Fibroblast of skin of back (primary cell): ENCODE measurements at regions not wholly inside any gene's neighbourhood (a gene's known extent, or its start where the extent isn't known, plus 50 kb on each side); places are given as distances from the start of the nearest gene placed in this dataset.

Experiments
- DNase-seq: peaks from one replicate; pipeline ENCODE4 v3.0.0-alpha.2; 2013

DNA sequence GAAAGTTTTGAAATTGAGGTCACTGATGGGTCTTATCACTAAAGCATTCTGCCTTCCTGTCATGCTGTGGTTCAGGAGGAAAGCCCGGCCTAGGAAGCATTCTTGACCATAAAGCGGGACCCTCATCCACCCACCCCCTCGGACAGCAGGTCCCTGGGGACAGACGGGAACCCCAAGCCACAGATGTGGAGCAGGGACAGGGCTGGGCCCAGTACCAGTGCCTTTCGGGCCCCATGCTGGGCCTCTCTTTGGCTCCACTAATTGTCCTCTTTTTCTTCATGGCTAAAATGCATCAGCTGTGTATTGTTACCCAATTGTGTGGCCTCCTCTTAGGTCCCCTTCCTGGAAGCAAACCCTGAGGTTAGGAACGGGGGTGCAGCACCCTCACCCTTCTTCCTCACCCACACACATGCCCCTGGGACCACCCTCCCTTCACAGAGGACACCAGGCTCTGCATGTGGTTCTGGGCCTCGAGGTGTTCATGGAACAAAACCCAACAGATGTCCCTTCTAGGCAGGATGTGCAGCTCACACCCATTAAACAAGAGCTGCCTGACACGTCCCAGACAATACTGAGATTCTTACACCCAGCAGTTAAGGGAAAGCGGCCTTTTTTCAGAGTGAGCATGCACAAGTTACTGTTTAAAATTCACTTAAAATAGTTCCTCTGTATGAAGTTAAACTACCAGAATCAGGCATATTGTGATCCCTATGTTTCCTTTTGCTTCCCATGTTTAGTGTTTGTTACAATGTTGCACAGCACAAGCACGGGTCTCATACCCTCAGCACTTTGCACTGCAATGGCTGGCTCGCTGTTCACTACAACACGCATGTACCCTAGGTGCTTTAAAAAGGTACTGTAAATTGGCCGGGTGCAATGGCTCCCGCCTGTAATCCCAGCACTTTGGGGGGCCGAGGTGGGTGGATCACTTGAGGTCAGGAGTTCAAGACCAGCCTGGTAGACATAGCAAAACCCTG lies 807.6 kb downstream of the BRD1 start:
- no peak for DNase-seq

DNA sequence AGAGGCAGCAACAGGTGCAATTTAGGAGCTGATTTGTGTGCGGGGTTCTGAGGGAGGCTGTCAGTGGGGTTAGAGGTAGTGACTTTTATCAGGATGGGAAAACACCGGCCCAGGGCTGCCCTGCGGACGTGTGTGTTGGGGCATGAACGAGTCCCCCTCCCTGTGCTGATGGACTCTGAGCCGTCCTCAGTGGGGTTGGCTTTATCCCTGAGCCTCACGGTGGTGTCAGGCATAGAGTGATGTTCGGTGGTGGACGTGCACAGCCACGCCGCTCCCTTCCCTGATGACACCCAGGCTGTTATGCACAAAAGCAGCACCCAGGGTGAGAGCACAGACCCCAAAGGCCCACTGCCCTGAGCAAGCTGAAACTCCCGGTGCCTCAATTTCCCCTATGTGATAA lies 809.1 kb downstream of the BRD1 start:
- DNase-seq = no peak

DNA sequence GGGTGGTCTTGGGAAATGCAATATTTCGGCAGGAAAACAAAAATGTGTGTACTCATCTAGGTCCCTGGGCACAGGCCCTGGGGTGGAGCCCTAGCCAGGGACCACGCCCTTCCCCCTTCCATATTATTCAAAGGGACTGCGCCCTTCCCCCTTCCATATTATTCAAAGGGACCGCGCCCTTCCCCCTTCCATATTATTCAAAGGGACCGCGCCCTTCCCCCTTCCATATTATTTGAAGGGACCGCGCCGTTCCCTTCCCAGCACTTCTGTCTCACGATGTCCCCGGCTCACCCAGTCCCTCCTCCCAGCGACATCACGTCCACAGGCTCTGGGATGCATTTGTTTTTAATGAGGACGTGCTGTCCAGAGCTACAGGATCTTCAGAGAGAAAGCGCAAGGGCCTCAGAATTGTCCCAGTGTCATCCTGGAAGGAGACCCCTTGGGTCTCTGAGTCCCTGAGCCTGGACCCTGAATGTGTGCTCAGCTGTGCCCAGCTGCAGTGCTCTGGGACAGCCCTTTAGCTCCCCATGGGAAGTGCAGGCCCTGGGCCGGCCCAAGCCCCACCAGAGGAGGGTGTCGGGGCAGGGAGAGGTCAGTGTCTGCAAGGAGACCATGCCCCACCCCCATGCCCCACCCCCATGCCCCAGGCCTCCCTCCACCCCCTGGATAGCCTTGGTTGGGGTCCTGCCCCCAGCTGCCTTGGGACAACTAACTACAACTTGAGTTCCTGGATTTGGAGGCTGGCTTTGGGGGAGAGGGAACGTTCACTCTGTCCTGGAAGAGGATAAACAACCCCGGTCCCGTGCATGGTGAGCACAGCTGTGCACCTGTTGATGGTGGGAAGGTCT lies 810.0 kb downstream of the BRD1 start:
- no peak for DNase-seq

DNA sequence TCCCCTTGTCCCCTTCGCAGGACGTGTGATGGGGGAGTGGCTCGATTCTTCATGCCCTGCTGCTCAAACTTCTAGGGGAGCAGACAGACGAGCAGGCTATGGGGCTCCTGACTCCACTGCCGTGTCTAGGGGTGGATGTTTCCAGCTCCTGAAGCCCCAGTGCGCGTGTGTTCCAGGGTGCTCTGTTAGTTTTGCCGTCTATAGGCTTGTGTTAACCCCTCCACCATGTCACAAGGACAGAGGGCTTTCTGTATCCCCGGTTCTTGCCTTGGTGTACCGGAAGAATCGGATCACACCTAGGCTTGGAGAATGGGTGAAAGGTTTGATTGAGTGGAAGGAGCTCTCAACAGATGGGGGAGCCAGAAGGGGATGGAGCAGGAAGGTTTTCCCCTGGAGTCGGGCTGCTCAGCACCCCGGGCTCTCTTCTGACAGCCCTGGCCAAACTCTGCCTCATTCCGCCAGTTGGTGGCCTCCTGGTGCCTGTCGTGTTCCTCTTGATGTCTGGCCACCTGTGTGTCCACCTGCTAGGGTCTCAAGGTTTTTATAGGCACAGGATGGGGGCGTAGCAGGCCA lies 810.7 kb downstream of the BRD1 start:
- no peak for DNase-seq

DNA sequence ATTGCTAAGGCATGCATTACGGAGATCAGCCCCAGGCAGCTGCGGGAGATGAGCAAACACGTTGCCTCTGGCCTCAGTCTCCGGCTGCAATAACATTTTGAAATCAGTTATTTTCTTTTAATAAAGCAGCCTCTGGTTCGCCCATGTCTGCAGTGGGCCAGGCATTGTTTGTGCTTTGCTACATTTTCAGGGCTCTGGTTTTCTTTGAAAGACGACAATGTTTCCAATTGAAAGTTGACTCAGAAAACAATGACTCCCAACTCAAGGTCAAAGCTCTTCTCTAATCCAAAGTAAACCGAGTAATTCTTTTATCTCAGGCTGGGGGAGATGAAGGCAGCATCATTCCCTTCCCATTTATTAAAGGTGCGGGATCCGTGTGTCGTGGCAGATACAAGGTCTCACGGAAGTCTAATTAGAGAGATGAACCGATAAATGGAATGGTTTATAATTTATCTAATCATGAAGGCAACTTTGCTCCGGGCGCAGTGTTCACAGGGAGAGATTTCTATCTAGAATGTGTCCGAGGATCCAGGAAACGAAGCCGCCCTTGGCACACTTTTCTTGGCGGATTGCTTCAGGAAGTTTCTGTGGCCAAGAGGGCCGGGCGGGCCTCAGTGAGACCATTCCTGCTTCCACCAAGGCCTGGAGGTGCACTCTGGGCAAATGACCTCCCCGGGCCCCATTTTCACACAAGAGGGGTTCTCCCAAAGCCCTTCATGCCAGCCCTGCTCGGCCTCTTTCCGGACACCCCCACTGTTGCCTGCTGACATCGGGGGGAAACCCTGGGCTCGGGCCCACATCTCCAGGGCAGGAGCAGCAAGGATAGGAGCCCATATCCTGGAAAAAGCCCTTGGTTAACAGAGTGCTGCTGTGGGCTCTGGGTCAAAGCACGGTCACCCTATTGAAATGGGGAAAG lies 811.4 kb downstream of the BRD1 start:
- DNase-seq = no peak

DNA sequence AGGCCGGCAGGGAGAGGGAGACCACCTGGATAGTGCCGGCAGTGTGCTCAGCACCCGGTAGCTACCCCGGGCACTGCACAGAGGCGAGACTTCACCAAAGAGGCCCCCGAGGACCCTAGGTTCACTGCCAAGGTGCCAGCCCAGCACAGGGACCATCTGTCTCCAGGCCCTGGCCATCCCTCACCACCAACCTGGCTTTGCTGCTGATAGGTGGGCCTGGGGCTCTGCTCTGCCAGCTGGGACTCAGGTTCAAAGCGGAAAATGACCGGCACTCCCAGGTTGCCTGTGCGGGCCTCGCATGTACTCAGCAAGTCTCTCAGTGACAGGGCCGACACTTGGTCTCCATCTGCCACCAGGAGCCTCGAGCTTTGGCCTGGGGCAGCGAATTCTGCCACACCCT lies 812.2 kb downstream of the BRD1 start:
- no peak for DNase-seq

DNA sequence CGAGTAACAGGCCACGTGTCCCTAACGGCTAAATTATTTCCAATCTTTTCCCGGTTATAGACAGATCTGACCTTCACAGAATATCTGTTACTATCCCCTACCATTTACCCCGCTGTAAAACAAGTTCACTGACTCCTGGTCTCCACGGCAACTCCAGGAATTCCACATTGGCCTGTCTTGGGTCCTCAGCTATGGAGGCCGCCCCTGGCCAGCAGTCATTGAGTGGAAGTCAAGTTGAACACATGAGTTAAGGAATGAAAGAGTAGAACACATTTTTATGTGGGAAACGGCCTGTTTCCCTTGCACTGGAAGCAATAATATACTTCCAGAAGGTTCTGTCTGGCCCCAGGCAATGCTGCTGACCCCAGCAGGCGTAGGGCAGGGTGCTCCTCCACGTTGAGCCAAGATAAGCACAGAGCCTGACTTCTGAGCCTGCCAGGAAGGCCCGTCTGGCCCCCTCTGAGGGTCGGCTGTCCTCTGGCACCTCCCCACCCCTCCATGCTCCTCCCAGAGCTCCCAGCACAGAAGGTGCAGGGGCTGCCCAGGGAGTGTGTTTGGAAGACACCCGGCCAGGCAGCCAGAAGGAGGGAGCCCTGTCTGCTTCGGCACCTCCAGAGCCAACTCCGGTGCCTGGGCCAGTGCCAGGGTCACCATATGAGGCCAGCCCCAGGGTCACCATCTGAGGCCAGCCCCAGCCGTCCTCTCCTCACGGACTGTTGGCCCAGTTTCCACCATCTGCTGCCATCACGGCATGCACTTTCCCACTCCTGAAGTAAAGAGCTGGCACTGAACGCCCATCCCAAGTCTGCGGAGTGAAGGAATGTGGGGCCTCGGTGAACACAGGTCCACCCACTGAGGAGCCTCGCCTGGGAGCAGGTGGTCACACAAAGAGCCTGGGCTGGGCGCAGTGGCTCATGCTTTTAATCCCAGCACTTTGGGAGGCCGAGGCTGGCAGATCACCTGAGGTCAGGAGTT lies 813.2 kb downstream of the BRD1 start:
- DNase-seq = no peak

DNA sequence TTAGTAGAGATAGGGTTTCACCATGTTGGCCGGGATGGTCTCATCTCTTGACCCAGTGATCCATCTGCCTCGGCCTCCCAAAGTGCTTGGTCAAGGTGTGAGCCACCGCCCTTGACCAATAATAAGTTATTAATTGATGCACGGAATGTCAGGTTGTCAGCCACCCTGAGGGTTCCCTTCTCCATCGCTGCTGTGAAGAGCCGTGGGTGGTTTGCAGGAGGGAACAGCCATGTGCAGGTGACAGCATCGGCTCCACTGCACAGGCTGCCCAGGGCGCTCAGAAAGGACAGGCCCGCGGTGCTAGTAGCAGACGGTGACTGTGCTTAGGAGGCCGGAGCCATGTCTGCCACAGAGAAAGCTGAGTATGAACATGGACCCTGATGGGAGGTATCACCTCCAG lies 814.0 kb downstream of the BRD1 start:
- DNase-seq = no peak

DNA sequence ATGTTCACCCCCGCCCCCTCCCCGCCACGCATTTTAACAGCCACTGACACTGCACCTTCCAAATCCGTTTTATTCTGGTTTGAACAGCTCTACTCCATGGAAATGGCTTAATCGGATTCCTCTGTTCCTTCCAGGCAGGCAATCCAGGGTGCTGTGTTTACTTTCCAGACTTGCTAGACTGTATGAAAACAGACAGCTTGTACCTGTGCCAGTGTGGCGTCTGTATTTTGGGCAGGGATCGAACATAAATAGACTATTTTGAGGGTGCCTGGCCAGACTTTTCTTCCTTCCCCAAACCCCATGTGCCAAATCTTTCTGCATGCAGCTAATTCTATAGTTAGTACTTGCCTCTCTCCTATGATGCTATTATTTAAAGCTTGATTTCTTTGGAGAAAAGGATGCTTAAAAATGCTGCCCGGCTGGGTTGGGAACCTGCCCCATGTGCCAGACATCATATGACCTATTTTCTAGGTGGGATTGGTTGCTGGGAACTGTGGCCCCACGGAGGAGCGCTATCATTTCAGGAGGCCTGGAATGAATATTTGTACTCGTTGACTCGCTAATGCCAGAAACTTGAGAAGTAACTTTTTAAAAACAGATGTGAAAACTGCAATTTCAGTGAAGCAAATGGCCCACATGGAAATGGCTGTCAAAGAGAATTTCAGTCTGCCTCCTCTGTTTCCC lies 814.8 kb downstream of the BRD1 start:
- no peak for DNase-seq

DNA sequence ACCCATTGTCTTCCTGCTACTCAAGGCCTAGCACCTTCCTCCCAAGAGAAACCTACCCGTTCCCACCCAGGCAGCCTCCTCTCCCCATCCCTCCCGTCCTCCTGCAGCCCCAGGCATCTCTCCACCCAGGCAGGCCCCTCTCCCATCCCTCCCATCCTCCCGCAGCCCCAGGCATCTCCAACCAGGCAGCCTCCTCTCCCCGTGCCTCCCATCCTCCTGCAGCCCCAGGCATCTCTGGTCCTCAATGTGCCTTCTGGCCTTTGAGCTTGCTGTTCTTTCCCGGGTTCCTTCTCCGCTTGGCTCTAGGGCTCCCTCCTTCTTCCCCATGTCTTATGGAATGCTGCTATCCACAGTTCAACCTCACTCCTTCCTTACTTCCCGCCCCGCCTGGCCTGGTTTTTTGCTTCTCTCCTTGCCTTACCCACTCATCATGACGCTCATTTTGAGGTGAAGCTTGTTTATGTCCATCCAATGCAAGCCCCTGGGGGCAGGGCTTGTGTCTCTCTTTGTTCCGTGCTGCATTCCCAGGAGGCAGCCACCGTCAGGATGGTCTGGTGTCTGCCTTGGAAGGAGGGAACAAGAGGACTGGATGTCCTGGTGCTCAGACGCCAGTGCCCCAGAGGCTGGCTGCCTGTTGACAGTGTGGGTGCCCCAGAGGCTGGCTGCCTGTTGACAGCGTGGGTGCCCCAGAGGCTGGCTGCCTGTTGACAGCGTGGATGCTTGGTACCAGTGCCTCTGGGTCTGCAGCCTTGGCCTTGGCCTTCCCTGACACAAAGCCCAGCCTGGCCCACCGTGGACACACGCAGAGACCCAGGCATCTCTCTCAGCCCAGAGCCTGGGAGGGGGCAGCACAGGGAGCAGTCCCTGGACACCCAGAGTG lies 815.7 kb downstream of the BRD1 start:
- DNase-seq = no peak

DNA sequence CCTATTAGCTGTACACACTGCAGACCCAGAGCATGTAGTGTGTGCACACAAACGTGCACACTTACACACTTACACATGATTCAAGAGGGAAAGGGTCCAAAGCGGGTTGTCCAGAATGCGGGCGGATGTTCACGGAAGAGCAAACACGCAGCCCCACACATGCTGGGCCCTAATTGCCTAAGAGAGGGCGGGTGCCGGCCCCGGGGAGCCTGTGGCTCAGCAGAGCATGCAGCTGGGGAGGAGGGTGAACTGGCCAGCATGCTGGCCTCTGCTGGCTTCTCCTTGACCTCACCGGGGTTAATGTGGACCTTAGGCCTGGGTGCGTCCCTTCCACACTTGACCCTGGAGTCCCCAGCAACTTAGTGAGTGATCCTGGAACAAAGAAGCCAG lies 816.3 kb downstream of the BRD1 start:
- DNase-seq = no peak

DNA sequence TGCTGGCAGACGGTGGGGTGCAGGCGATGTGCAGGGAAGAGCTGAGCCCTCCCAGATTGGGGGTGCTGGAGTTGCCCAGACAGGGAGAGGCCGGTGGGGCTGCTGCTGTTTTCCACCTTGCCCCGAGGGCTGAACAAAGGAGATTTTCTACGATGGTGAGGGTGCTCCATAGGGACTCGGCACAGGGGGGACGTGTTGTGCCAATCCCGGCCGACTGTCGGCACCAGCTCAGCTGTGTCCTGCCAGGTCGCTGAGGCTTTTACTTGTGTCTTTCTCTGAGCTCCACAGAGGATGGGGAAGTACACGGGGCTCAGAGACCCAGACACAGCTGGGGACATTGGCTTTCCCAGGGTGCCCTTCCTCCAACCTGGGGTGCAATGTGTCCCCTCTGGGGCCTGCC lies 816.8 kb downstream of the BRD1 start:
- DNase-seq = no peak

DNA sequence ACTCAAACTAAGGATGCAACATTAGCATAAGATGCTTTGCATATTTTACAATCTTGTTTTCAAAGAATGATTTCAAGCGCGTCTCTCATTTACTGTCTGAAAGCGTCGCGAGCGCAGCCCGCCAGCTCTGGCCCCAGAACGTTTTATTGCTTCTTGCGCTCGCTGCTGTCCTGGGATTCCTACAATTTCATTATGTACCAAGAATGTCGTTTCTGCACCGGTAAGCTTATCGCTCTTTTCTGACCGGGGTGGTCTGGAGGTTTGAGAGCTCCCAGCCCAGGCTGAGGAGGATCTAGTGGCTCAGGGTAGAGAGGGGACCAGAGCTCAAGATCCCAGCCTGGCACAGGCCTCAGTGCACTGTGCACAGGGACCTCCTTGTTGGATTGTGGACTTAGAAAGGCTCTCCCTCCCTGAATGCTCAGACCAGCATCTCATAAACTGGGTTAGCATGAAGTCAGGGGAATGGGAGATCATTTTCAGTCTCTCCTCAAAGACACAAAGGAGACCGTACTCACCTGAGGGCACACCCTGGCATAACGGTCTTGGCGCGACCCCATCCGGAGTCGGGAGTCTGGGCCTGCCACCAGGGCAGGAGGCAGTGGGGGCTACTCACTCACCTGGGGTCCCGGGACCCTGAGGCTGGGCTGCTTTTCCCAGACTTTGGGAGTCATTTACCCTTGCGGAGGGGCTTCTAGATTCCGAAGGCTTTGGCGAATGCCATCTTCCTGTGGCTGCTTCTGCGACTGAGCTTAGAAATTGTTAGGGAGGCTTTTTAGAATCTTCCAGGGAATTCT lies 817.4 kb downstream of the BRD1 start:
- DNase-seq = no peak

DNA sequence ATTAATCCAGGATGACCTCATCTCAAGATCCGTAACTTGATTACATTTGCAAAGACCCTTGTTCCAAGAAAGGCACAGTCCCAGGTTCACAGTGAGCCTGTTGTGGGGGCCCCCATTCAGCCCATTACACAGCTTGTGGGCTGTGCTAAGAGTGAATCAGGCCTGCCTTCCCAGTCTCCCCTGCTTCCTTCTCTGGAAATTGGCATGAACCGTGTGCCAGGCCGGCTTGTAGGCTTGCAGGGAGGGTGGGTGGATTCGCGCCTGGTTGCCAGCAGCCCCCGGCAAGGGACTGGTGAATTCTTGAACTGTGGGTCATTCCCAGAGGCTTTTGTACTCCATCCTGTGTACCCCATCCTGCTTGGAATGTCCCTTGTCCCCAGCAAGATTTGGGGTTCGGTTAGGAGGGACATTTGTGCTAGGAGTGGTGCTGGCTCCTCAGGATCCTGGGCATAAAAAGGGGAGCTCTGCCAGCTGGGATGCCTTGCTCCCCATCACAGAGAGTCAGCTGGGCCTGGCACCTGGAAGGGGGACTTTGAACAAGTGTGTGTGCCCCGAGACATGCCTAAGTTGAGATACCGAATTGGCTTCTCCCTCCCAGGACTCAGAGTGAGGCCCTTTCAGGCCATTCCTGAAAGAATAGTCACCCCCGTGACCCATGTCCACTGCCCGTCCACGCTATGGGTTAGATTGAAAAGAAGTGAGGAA lies 818.2 kb downstream of the BRD1 start:
- DNase-seq = no peak

DNA sequence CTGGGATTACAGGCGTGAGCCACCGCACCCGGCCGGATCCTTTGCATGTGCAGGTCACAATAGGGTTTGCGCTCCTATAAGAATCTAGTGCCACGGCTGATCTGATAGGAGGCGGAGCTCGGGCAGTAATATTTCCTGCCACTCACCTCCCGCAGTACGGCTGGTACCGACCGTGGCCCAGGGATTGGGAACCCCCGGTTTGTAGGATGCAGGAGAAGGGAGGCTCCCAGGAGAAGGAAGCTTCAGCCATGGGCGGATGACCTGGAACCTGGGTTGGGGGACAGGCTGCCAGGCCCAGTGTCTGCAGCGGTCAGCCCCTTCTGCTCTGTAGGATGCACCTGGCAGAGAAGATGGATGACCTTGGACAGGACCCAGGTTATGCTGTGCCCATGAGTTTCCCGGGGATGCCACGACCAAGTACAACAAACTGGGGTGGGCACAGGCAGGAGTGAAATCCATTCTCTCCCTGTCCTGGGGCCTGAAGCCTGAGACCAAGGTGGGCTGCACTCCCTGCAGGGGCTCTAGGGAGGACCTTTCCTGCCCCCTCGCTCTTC lies 818.9 kb downstream of the BRD1 start:
- DNase-seq = no peak

DNA sequence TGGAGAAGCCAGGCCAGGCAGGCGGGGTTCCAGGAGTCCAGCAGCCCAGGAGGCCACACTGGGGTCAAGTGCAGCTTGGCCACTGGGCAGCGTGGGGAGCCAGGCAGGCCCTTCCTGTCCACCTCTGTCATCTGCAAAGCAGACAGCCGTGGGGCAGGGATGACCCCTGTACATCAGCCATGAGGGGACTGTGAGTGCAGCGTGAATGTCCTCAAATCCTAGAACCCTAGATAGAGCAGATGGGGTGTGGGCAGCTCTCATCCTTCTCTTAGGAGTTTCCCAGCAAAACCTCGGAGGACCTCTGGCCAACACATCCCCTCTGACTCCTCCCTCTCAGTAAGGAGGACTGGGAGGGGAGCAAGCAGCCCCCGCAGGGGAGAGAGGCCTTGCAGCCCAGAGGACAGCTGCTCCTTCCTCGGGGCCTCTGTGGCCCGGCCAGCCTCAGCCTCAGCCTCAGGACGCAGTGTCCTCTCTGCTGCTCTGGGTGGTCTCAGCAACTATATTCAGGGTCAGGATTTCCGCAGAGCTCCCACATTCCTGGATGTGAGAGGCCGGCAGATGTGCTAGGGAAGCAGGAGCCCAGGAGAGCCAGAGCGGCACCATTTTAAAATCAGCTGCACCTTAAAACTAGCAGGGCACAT lies 820.5 kb downstream of the BRD1 start:
- no peak for DNase-seq
